HepG2 (cell line): ENCODE measurements at regions not wholly inside any gene's neighbourhood (a gene's known extent, or its start where the extent isn't known, plus 50 kb on each side); places are given as distances from the start of the nearest gene placed in this dataset.

ENCODE experiments used
- ATAC-seq: fragments of 200-7000 bp; cut with Tn5 transposase; 3 replicates; pipeline ENCODE4 v1.9.1; 2020; ENCODE audit warnings: mild to moderate bottlenecking, moderate library complexity
- BruUV-seq: library from RNA; stranded (reverse); fragments of 400-500 nt; replicated peaks from 2 replicates; lab custom pipeline; 2021; lab: Mats Ljungman, UMichigan
- CTCF ChIA-PET: fragments of 300-600 bp; formaldehyde crosslinking; extraction: SDS; loops from one replicate; lab custom pipeline; 2021; ENCODE audit warnings: low total read pairs, inconsistent platforms, low intra/inter-chr PET ratio; lab: Yijun Ruan, JAX
- POLR2A ChIA-PET: fragments of 350-600 bp; sonication (Branson Sonifier 250); formaldehyde crosslinking; loops from one replicate; lab custom pipeline; 2020; ENCODE audit warnings: antibody characterized with exemption, inconsistent platforms; lab: Yijun Ruan, JAX
- DNase-seq: peaks from one replicate; pipeline ENCODE4 v3.0.0-alpha.2; 2015; ENCODE audit warnings: low spot score
- FAIRE-seq: peaks from 3 replicates; lab custom pipeline; 2011; peaks lifted over from hg19 to GRCh38; lab: Jason Lieb, UNC
- H2AFZ ChIP-seq: one replicate; pipeline ENCODE4 v1.6.1; 2011; ENCODE audit warnings: low read length, inconsistent platforms
- H3K27ac ChIP-seq: fragments of 300-600 bp; 3 replicates; pipeline ENCODE4 v1.8.0; 2011; ENCODE audit warnings: mixed run types, mild to moderate bottlenecking, mixed read lengths, low read length, inconsistent platforms; ENCODE audit not compliant: insufficient read depth; ENCODE audit errors: extremely low read length
- H3K27me3 ChIP-seq, 2 experiments: fragments of 200-600 bp in 1 of 2; 2 replicates in 1 of 2; 3 replicates in 1 of 2; pipeline versions ENCODE4 v1.6.0 to v1.8.0; 2011; ENCODE audit warnings: low read length in 2 of 2, mild to moderate bottlenecking in 2 of 2, moderate library complexity in 2 of 2, inconsistent platforms in 1 of 2; ENCODE audit not compliant: insufficient read depth in 2 of 2, control insufficient read depth in 1 of 2
- H3K36me3 ChIP-seq, 2 experiments: fragments of 200-600 bp in 1 of 2; replicated peaks in 1 of 2; 2 replicates in 1 of 2; 3 replicates in 1 of 2; pipeline versions ENCODE4 v1.5.1 to v1.8.0; 2011; ENCODE audit warnings: low read length in 2 of 2, inconsistent platforms in 1 of 2; ENCODE audit not compliant: insufficient read depth in 2 of 2, control insufficient read depth in 1 of 2
- H3K4me1 ChIP-seq: 2 replicates; pipeline ENCODE4 v1.5.1; 2012; ENCODE audit warnings: low read length, inconsistent platforms; ENCODE audit not compliant: insufficient read depth
- H3K4me2 ChIP-seq: 2 replicates; pipeline ENCODE4 v1.6.0; 2011; ENCODE audit warnings: low read depth, low read length, inconsistent platforms
- H3K4me3 ChIP-seq, 3 experiments: fragments of 200-600 bp in 1 of 3; sonication (generic), shearing (Covaris generic) in 1 of 3; replicated peaks in 1 of 3; 2 replicates each; pipeline ENCODE4 v1.5.1; 2011 to 2016; ENCODE audit warnings: low read length in 3 of 3, inconsistent platforms in 2 of 3, low read depth in 2 of 3, mild to moderate bottlenecking in 2 of 3, control low read depth in 1 of 3, mixed read lengths in 1 of 3; ENCODE audit not compliant: insufficient read depth in 1 of 3
- H3K79me2 ChIP-seq: one replicate; pipeline ENCODE4 v1.6.1; 2011; ENCODE audit warnings: low read length, inconsistent platforms; ENCODE audit not compliant: insufficient read depth
- H3K9ac ChIP-seq: 2 replicates; pipeline ENCODE4 v1.6.0; 2011; ENCODE audit warnings: mild to moderate bottlenecking, low read depth, low read length, inconsistent platforms; ENCODE audit not compliant: insufficient read depth
- H3K9me3 ChIP-seq: 2 replicates; pipeline ENCODE4 v1.5.1; 2012; ENCODE audit warnings: mild to moderate bottlenecking, low read length
- H4K20me1 ChIP-seq: 2 replicates; pipeline ENCODE4 v1.6.0; 2011; ENCODE audit warnings: inconsistent platforms, mild to moderate bottlenecking, low read length, moderate library complexity; ENCODE audit not compliant: insufficient read depth
- BCLAF1 ChIP-seq: fragments of 450-650 bp; IDR thresholded peaks from 2 replicates; pipeline ENCODE4 v1.6.1; 2017; ENCODE audit warnings: mild to moderate bottlenecking
- BHLHE40 ChIP-seq: IDR thresholded peaks from 2 replicates; pipeline ENCODE4 v1.6.1; 2011; ENCODE audit warnings: low read length, improper control_type of control experiment
- CAMTA2 ChIP-seq: sonication (generic); formaldehyde crosslinking; IDR thresholded peaks from 2 replicates; pipeline ENCODE4 v1.4.0; 2020; ENCODE audit warnings: mild to moderate bottlenecking, missing genetic modification reagents, borderline replicate concordance
- CEBPB ChIP-seq: IDR thresholded peaks from 2 replicates; pipeline ENCODE4 v1.6.1; 2011; ENCODE audit warnings: low read depth, low read length, improper control_type of control experiment, borderline replicate concordance
- KLF15 ChIP-seq: sonication (generic); formaldehyde crosslinking; IDR thresholded peaks from 2 replicates; pipeline ENCODE4 v1.8.1; 2023; ENCODE audit warnings: borderline replicate concordance, mild to moderate bottlenecking, inconsistent platforms, missing genetic modification reagents, mixed read lengths
- NFE2L2 ChIP-seq: fragments of 150-350 bp; IDR thresholded peaks from 2 replicates; pipeline ENCODE4 v1.6.1; 2014; ENCODE audit warnings: low read length
- RARA ChIP-seq: IDR thresholded peaks from 2 replicates; pipeline ENCODE4 v1.6.1; 2016; ENCODE audit warnings: missing genetic modification reagents, missing compliant biosample characterization
- RFXAP ChIP-seq: sonication (generic); formaldehyde crosslinking; IDR thresholded peaks from 2 replicates; pipeline ENCODE4 v1.4.0; 2020; ENCODE audit warnings: missing genetic modification reagents, borderline replicate concordance
- SNAI1 ChIP-seq: sonication (generic); formaldehyde crosslinking; IDR thresholded peaks from 2 replicates; pipeline ENCODE4 v1.5.0; 2020; ENCODE audit warnings: mild to moderate bottlenecking, missing genetic modification reagents, borderline replicate concordance
- ZBED4 ChIP-seq: sonication (generic); formaldehyde crosslinking; IDR thresholded peaks from 2 replicates; pipeline ENCODE4 v1.4.0; 2020; ENCODE audit warnings: missing genetic modification reagents, borderline replicate concordance
- ZNF660 ChIP-seq: sonication (generic); formaldehyde crosslinking; IDR thresholded peaks from 2 replicates; pipeline ENCODE4 v1.5.1; 2020; ENCODE audit warnings: mild to moderate bottlenecking, low read depth, missing genetic modification reagents, borderline replicate concordance
- ZNF761 ChIP-seq: sonication (generic); formaldehyde crosslinking; conservative IDR thresholded peaks from 2 replicates; pipeline ENCODE4 v1.4.0; 2020; ENCODE audit warnings: mild to moderate bottlenecking, missing genetic modification reagents
- ZNF772 ChIP-seq: sonication (generic); formaldehyde crosslinking; IDR thresholded peaks from 2 replicates; pipeline ENCODE4 v1.5.0; 2020; ENCODE audit warnings: mild to moderate bottlenecking, missing genetic modification reagents
- ZZZ3 ChIP-seq: sonication (generic); formaldehyde crosslinking; IDR thresholded peaks from 2 replicates; pipeline ENCODE4 v1.4.0; 2020; ENCODE audit warnings: missing genetic modification reagents, mild to moderate bottlenecking, borderline replicate concordance
- WGBS: methylation state at CpG from one replicate; pipeline ENCODE4 v1.1.6; 2017; ENCODE audit warnings: low lambda C conversion rate; 5-methylcytosine and 5-hydroxymethylcytosine counted together
- in situ Hi-C: cut with HindIII; loops from 2 replicates; pipeline ENCODE4 v1.10.0; 2017; ENCODE audit warnings: low pct_unique_long_range_greater_than_20kb; ENCODE audit not compliant: extremely low pct_ligation_motif_present
- intact Hi-C: fragments of 100-400 bp; cut with micrococcal nuclease; formaldehyde crosslinking; loops from one replicate; pipeline ENCODE4 v1.10.0; 2022; ENCODE audit not compliant: unreplicated experiment
- TF ChIP-seq, protein P1 (sequence below): sonication (generic); formaldehyde crosslinking; IDR thresholded peaks from 2 replicates; pipeline ENCODE4 v1.4.0; 2020; ENCODE audit warnings: missing genetic modification reagents, borderline replicate concordance
- TF ChIP-seq, protein P2 (sequence below): IDR thresholded peaks from 2 replicates; pipeline ENCODE4 v1.6.1; 2016; ENCODE audit warnings: low read depth, borderline replicate concordance

GRCh38 chr2:41066168-41066567 is 614.3 kb upstream of the SLC8A1 start:
- no peaks in the 10 kb centered on the region for H3K4me1 ChIP-seq
- TF ChIP-seq ZNF761 (CRISPR knock-in tag), result no peak
- TF ChIP-seq ZBED4 (CRISPR knock-in tag), result no peak
- no peak for TF ChIP-seq ZNF772
- TF ChIP-seq SNAI1, result no peak
- no peak for TF ChIP-seq CEBPB
- no peak for TF ChIP-seq ZZZ3 (CRISPR knock-in tag)
- no peak for TF ChIP-seq BHLHE40
- TF ChIP-seq RARA (CRISPR knock-in tag), result no peak
- TF ChIP-seq NFE2L2, result no peak
- TF ChIP-seq, protein P1, sequence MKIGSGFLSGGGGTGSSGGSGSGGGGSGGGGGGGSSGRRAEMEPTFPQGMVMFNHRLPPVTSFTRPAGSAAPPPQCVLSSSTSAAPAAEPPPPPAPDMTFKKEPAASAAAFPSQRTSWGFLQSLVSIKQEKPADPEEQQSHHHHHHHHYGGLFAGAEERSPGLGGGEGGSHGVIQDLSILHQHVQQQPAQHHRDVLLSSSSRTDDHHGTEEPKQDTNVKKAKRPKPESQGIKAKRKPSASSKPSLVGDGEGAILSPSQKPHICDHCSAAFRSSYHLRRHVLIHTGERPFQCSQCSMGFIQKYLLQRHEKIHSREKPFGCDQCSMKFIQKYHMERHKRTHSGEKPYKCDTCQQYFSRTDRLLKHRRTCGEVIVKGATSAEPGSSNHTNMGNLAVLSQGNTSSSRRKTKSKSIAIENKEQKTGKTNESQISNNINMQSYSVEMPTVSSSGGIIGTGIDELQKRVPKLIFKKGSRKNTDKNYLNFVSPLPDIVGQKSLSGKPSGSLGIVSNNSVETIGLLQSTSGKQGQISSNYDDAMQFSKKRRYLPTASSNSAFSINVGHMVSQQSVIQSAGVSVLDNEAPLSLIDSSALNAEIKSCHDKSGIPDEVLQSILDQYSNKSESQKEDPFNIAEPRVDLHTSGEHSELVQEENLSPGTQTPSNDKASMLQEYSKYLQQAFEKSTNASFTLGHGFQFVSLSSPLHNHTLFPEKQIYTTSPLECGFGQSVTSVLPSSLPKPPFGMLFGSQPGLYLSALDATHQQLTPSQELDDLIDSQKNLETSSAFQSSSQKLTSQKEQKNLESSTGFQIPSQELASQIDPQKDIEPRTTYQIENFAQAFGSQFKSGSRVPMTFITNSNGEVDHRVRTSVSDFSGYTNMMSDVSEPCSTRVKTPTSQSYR (CRISPR knock-in tag), result no peak
- no peak for TF ChIP-seq BCLAF1
- TF ChIP-seq CAMTA2 (CRISPR knock-in tag), result no peak
- TF ChIP-seq RFXAP (CRISPR knock-in tag), result no peak
- no peak for TF ChIP-seq KLF15 (CRISPR knock-in tag)
- TF ChIP-seq ZNF660 (CRISPR knock-in tag), result no peak
- TF ChIP-seq, protein P2, sequence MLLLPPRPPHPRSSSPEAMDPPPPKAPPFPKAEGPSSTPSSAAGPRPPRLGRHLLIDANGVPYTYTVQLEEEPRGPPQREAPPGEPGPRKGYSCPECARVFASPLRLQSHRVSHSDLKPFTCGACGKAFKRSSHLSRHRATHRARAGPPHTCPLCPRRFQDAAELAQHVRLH, result no peak

More at GRCh38 chr2:41066168-41066567, 614.3 kb upstream of the SLC8A1 start:
- Histone ChIP-seq H3K27me3 (no peaks in the 10 kb centered on the region), H3K4me2 (no peak overlapping the region), H3K4me3 (no peak overlapping the region), H3K9ac (no peak overlapping the region), H3K27ac (no peak overlapping the region), H4K20me1 (no peaks in the 10 kb centered on the region), H3K9me3 (no peaks in the 10 kb centered on the region), H3K79me2 (no peaks in the 10 kb centered on the region), H3K36me3 (no peaks in the 10 kb centered on the region), H2AFZ (no peak overlapping the region)
- ChIA-PET CTCF (no interaction called here), POLR2A (no interaction called here)
- intact Hi-C loops, result no loop called here
- ATAC-seq (no peak), DNase-seq (no peak), FAIRE-seq (no peak)
- WGBS, result 2% methylated on average over 2 of the region's 2 CpGs
- no TSS peak for BruUV-seq
- in situ Hi-C loops, result no loop called here
